Glutamatergic neuron (in vitro differentiated cells): ENCODE measurements at regions not wholly inside any gene's neighbourhood (a gene's known extent, or its start where the extent isn't known, plus 50 kb on each side); places are given as distances from the start of the nearest gene placed in this dataset.

Source experiments
- DNase-seq: peaks from one replicate; pipeline ENCODE4 v3.0.0; 2022
- H3K27ac Mint-ChIP-seq: one replicate; pipeline ENCODE4 v1.8.0; 2020; ENCODE audit warnings: mild to moderate bottlenecking, mixed read lengths, inconsistent platforms; ENCODE audit not compliant: unreplicated experiment
- H3K27me3 Mint-ChIP-seq: one replicate; pipeline ENCODE4 v1.8.0; 2020; ENCODE audit warnings: mild to moderate bottlenecking, moderate library complexity, mixed read lengths, inconsistent platforms; ENCODE audit not compliant: unreplicated experiment
- H3K36me3 Mint-ChIP-seq: one replicate; pipeline ENCODE4 v1.8.0; 2020; ENCODE audit warnings: mild to moderate bottlenecking, mixed read lengths, inconsistent platforms; ENCODE audit not compliant: unreplicated experiment
- H3K4me1 Mint-ChIP-seq: one replicate; pipeline ENCODE4 v1.8.0; 2020; ENCODE audit warnings: mild to moderate bottlenecking, low read depth, mixed read lengths, inconsistent platforms; ENCODE audit not compliant: unreplicated experiment
- H3K4me3 Mint-ChIP-seq: one replicate; pipeline ENCODE4 v1.8.0; 2020; ENCODE audit warnings: mild to moderate bottlenecking, mixed read lengths, inconsistent platforms; ENCODE audit not compliant: unreplicated experiment
- H3K9me3 Mint-ChIP-seq: one replicate; pipeline ENCODE4 v1.8.0; 2020; ENCODE audit warnings: mild to moderate bottlenecking, moderate library complexity, mixed read lengths, inconsistent platforms; ENCODE audit not compliant: unreplicated experiment
- CTCF ChIP-seq: fragments of 200-600 bp; sonication (generic); IDR thresholded peaks from one replicate; pipeline ENCODE4 v1.5.0; 2021; ENCODE audit not compliant: partially characterized antibody, unreplicated experiment

GRCh38 chr5:145393426-145393825, 441.7 kb downstream of the PRELID2 start:
- DNase-seq = no peak
- no peak overlapping the region for H3K4me3 Mint-ChIP-seq
- no peak overlapping the region for H3K27ac Mint-ChIP-seq
- H3K36me3 Mint-ChIP-seq = no peaks in the 10 kb centered on the region
- no peaks in the 10 kb centered on the region for H3K9me3 Mint-ChIP-seq
- H3K27me3 Mint-ChIP-seq = no peaks in the 10 kb centered on the region
- H3K4me1 Mint-ChIP-seq = no peaks in the 10 kb centered on the region
- TF ChIP-seq CTCF = no peak

GRCh38 chr5:145389047-145389446, 446.1 kb downstream of the PRELID2 start:
- Mint-ChIP-seq H3K4me1 (no peaks in the 10 kb centered on the region), H3K27me3 (no peaks in the 10 kb centered on the region), H3K4me3 (no peak overlapping the region), H3K36me3 (no peaks in the 10 kb centered on the region), H3K9me3 (no peaks in the 10 kb centered on the region), H3K27ac (no peak overlapping the region)
- no peak for TF ChIP-seq CTCF
- DNase-seq = no peak

DNA sequence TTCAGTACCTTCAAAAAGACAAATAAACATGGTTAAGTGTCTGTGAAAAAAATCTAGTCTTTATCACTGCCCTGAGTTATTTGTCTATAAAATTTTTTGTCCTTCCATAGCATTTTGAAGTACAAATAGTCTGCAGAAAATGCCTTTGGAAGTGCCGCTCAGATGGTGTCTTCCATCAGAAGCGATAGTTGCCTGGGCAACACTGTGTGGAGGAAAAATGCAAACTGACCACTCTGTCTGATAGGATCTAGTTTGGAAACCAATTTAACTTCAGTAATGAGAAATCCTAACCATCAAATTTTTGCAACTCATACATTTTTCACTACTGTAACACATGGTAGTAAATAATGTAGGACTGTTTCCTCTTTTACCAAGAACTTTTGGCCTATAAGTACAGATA, 449.9 kb downstream of the PRELID2 start:
- H3K9me3 Mint-ChIP-seq = peaks cover under 1% of the 10 kb centered on the region
- no peaks in the 10 kb centered on the region for H3K4me1 Mint-ChIP-seq
- no peak for DNase-seq
- TF ChIP-seq CTCF = no peak
- no peak overlapping the region for H3K27ac Mint-ChIP-seq
- no peaks in the 10 kb centered on the region for H3K27me3 Mint-ChIP-seq
- H3K4me3 Mint-ChIP-seq = no peak overlapping the region
- peaks cover 1% of the 10 kb centered on the region for H3K36me3 Mint-ChIP-seq

- H3K4me1 Mint-ChIP-seq = no peaks in the 10 kb centered on the region
- no peak for DNase-seq
- H3K4me3 Mint-ChIP-seq = no peak overlapping the region
- peaks cover 19% of the 10 kb centered on the region for H3K36me3 Mint-ChIP-seq
- H3K27me3 Mint-ChIP-seq = peaks cover 2% of the 10 kb centered on the region
- peaks cover 5% of the 10 kb centered on the region for H3K9me3 Mint-ChIP-seq
- H3K27ac Mint-ChIP-seq = no peak overlapping the region
- TF ChIP-seq CTCF = no peak
Measured at GRCh38 chr5:145378226-145378625, 456.9 kb downstream of the PRELID2 start.

GRCh38 chr5:145375521-145375920, 459.6 kb downstream of the PRELID2 start:
- DNase-seq = no peak
- peaks cover 5% of the 10 kb centered on the region for H3K9me3 Mint-ChIP-seq

More at GRCh38 chr5:145375521-145375920, 459.6 kb downstream of the PRELID2 start:
- H3K4me3 Mint-ChIP-seq = no peak overlapping the region
- H3K27me3 Mint-ChIP-seq = peaks cover 2% of the 10 kb centered on the region
- no peak for TF ChIP-seq CTCF
- no peaks in the 10 kb centered on the region for H3K4me1 Mint-ChIP-seq
- H3K27ac Mint-ChIP-seq = no peak overlapping the region
- H3K36me3 Mint-ChIP-seq = peaks cover 19% of the 10 kb centered on the region
